ENCODE measurements at regions not wholly inside any gene's neighbourhood (a gene's known extent, or its start where the extent isn't known, plus 50 kb on each side); places are given as distances from the start of the nearest gene placed in this dataset.

DNA sequence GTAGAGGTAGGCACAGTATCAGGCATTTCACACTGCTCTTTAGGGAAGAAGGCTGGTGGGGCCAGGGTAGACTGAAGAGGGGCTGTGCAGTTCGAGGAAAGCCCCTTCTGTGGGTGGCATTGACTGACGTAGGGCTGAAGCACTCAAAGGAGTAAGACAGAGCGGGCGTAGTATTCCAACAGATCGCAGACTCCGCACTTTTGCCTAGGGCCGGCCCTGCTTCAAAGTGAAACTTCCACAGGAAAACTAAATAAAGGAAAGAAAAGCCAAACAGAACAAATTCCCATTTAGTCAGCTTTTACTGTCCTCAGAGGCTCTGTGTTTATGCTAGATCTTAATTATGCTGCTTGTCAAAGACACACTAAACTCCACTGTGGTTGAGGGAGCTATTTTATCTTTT, 493.0 kb upstream of the WWC1 start:
- Histone ChIP-seq H3K36me3 (ENCODE audit: control insufficient read depth in 4 of 4, insufficient read depth in 3 of 4, low read depth in 1 of 4, low read length in 3 of 4) (no peaks in the 10 kb centered on the region), H3K9ac (ENCODE audit: low read depth in 1 of 2, low read length in 2 of 2) (no peak overlapping the region), H3K27me3 (ENCODE audit: control insufficient read depth in 4 of 4, insufficient read depth in 4 of 4, low read length in 3 of 4) (peaks cover 0 to 3% (median 0%) of the 10 kb centered on the region in 4 donors), H3K4me1 (ENCODE audit: control insufficient read depth in 4 of 4, insufficient read depth in 4 of 4, low read length in 3 of 4) (peaks cover 0 to 9% (median 4%) of the 10 kb centered on the region in 4 donors), H3K4me3 (ENCODE audit: low read depth in 1 of 3, low read length in 3 of 3) (no peak overlapping the region), H3K27ac (ENCODE audit: low read depth in 1 of 2, low read length in 2 of 2) (no peak overlapping the region), H3K9me3 (ENCODE audit: control insufficient read depth in 4 of 4, low read length in 3 of 4) (no peaks in the 10 kb centered on the region)
- WGBS, result 74% methylated on average over 7 of the region's 7 CpGs
- TF ChIP-seq FOXA2 (IDR thresholded peaks at IDR 0.05) (no peak), EGR1 (IDR thresholded peaks at IDR 0.05; ENCODE audit: low read depth in 2 of 2) (no peak), JUND (IDR thresholded peaks at IDR 0.05) (no peak), HNF4G (IDR thresholded peaks at IDR 0.05) (no peak), SP1 (IDR thresholded peaks at IDR 0.05) (no peak), HNF4A (conservative IDR thresholded peaks at IDR 0.05) (no peak), NR2F2 (IDR thresholded peaks at IDR 0.05) (no peak), YY1 (IDR thresholded peaks at IDR 0.05) (no peak), TAF1 (conservative IDR thresholded peaks at IDR 0.05) (no peak), GABPA (IDR thresholded peaks at IDR 0.05 in 1 of 2, conservative IDR thresholded peaks at IDR 0.05 in 1 of 2) (no peak)
- TF ChIP-seq, protein P1, sequence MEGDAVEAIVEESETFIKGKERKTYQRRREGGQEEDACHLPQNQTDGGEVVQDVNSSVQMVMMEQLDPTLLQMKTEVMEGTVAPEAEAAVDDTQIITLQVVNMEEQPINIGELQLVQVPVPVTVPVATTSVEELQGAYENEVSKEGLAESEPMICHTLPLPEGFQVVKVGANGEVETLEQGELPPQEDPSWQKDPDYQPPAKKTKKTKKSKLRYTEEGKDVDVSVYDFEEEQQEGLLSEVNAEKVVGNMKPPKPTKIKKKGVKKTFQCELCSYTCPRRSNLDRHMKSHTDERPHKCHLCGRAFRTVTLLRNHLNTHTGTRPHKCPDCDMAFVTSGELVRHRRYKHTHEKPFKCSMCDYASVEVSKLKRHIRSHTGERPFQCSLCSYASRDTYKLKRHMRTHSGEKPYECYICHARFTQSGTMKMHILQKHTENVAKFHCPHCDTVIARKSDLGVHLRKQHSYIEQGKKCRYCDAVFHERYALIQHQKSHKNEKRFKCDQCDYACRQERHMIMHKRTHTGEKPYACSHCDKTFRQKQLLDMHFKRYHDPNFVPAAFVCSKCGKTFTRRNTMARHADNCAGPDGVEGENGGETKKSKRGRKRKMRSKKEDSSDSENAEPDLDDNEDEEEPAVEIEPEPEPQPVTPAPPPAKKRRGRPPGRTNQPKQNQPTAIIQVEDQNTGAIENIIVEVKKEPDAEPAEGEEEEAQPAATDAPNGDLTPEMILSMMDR (IDR thresholded peaks at IDR 0.05; ENCODE audit: low read depth, low read length, missing input control), result no peak
- TF ChIP-seq, protein P2, sequence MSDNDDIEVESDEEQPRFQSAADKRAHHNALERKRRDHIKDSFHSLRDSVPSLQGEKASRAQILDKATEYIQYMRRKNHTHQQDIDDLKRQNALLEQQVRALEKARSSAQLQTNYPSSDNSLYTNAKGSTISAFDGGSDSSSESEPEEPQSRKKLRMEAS (IDR thresholded peaks at IDR 0.05), result no peak
- TF ChIP-seq, protein P3, sequence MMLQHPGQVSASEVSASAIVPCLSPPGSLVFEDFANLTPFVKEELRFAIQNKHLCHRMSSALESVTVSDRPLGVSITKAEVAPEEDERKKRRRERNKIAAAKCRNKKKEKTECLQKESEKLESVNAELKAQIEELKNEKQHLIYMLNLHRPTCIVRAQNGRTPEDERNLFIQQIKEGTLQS (IDR thresholded peaks at IDR 0.05), result no peak
- TF ChIP-seq, protein P4, sequence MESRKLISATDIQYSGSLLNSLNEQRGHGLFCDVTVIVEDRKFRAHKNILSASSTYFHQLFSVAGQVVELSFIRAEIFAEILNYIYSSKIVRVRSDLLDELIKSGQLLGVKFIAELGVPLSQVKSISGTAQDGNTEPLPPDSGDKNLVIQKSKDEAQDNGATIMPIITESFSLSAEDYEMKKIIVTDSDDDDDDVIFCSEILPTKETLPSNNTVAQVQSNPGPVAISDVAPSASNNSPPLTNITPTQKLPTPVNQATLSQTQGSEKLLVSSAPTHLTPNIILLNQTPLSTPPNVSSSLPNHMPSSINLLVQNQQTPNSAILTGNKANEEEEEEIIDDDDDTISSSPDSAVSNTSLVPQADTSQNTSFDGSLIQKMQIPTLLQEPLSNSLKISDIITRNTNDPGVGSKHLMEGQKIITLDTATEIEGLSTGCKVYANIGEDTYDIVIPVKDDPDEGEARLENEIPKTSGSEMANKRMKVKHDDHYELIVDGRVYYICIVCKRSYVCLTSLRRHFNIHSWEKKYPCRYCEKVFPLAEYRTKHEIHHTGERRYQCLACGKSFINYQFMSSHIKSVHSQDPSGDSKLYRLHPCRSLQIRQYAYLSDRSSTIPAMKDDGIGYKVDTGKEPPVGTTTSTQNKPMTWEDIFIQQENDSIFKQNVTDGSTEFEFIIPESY (IDR thresholded peaks at IDR 0.05), result no peak
- DNase-seq (ENCODE audit: low spot score), result no peak

DNA sequence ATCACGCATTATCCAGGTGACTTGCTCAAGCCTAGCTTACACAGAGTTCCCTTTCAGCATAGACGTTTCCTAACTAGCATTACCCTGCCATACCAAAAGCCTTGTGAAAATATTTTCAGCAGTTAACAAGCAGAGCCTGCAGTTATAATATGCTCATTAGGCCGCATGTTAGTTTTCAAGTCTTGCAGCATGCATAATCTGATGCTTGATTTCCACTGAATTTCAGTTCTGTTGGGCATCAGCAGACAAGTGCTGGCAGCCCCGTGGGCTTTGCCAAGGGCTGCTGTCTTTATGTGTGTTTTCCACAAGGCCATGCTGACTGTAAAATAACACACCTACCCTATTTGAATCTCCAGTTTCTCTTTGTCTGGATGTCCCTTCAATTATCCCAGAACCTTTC, 491.0 kb upstream of the WWC1 start:
- Histone ChIP-seq H3K9me3 (ENCODE audit: control insufficient read depth in 4 of 4, low read length in 3 of 4) (no peaks in the 10 kb centered on the region), H3K9ac (ENCODE audit: low read depth in 1 of 2, low read length in 2 of 2) (no peak overlapping the region), H3K4me1 (ENCODE audit: control insufficient read depth in 4 of 4, insufficient read depth in 4 of 4, low read length in 3 of 4) (no peaks in the 10 kb centered on the region), H3K36me3 (ENCODE audit: control insufficient read depth in 4 of 4, insufficient read depth in 3 of 4, low read depth in 1 of 4, low read length in 3 of 4) (no peaks in the 10 kb centered on the region), H3K4me3 (ENCODE audit: low read depth in 1 of 3, low read length in 3 of 3) (no peak overlapping the region), H3K27me3 (ENCODE audit: control insufficient read depth in 4 of 4, insufficient read depth in 4 of 4, low read length in 3 of 4) (peaks cover 0 to 3% (median 0%) of the 10 kb centered on the region in 4 donors), H3K27ac (ENCODE audit: low read depth in 1 of 2, low read length in 2 of 2) (no peak overlapping the region)
- TF ChIP-seq HNF4A (conservative IDR thresholded peaks at IDR 0.05), result no peak
- TF ChIP-seq TAF1 (conservative IDR thresholded peaks at IDR 0.05), result no peak
- no peak for TF ChIP-seq FOXA1 (IDR thresholded peaks at IDR 0.05)
- TF ChIP-seq, protein P5, sequence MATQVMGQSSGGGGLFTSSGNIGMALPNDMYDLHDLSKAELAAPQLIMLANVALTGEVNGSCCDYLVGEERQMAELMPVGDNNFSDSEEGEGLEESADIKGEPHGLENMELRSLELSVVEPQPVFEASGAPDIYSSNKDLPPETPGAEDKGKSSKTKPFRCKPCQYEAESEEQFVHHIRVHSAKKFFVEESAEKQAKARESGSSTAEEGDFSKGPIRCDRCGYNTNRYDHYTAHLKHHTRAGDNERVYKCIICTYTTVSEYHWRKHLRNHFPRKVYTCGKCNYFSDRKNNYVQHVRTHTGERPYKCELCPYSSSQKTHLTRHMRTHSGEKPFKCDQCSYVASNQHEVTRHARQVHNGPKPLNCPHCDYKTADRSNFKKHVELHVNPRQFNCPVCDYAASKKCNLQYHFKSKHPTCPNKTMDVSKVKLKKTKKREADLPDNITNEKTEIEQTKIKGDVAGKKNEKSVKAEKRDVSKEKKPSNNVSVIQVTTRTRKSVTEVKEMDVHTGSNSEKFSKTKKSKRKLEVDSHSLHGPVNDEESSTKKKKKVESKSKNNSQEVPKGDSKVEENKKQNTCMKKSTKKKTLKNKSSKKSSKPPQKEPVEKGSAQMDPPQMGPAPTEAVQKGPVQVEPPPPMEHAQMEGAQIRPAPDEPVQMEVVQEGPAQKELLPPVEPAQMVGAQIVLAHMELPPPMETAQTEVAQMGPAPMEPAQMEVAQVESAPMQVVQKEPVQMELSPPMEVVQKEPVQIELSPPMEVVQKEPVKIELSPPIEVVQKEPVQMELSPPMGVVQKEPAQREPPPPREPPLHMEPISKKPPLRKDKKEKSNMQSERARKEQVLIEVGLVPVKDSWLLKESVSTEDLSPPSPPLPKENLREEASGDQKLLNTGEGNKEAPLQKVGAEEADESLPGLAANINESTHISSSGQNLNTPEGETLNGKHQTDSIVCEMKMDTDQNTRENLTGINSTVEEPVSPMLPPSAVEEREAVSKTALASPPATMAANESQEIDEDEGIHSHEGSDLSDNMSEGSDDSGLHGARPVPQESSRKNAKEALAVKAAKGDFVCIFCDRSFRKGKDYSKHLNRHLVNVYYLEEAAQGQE (IDR thresholded peaks at IDR 0.05), result no peak
- TF ChIP-seq, protein P3 (IDR thresholded peaks at IDR 0.05), result no peak
- TF ChIP-seq, protein P4 (IDR thresholded peaks at IDR 0.05), result no peak
- TF ChIP-seq SP1 (IDR thresholded peaks at IDR 0.05), result no peak
- TF ChIP-seq RAD21 (IDR thresholded peaks at IDR 0.05), result no peak
- TF ChIP-seq EGR1 (IDR thresholded peaks at IDR 0.05; ENCODE audit: low read depth in 2 of 2), result no peak
- TF ChIP-seq, protein P2 (IDR thresholded peaks at IDR 0.05), result no peak
- TF ChIP-seq, protein P1 (IDR thresholded peaks at IDR 0.05; ENCODE audit: low read depth, low read length, missing input control), result no peak
- 78% methylated on average over 4 of the region's 4 CpGs for WGBS
- no peak for DNase-seq (ENCODE audit: low spot score)

All from liver (tissue), 8 donors.